Thyroid gland (tissue), 4 donors: ENCODE measurements at regions not wholly inside any gene's neighbourhood (a gene's known extent, or its start where the extent isn't known, plus 50 kb on each side); places are given as distances from the start of the nearest gene placed in this dataset.

Source experiments
- CTCF ChIP-seq, 6 experiments: fragments of 200-600 bp in 3 of 6; fragments of 450-650 bp in 3 of 6; sonication (generic) in 3 of 6; IDR thresholded peaks; one replicate each; pipeline ENCODE4 v1.5.1; 2016 to 2019; ENCODE audit warnings: antibody characterized with exemption in 6 of 6, mild to moderate bottlenecking in 2 of 6, inconsistent platforms in 1 of 6, moderate library complexity in 1 of 6
- POLR2A ChIP-seq, 2 donors: fragments of 450-650 bp; IDR thresholded peaks; one replicate each; pipeline ENCODE4 v1.6.1; 2017; ENCODE audit warnings: antibody characterized with exemption in 2 of 2, mild to moderate bottlenecking in 2 of 2, moderate library complexity in 1 of 2

GRCh38 chr7:80373429-80374032 is 138.3 kb downstream of the GNAT3 start:
- TF ChIP-seq CTCF (IDR thresholded peaks at IDR 0.05) (no peak), POLR2A (IDR thresholded peaks at IDR 0.05) (no peak)
